H9 (cell line): ENCODE measurements at regions not wholly inside any gene's neighbourhood (a gene's known extent, or its start where the extent isn't known, plus 50 kb on each side); places are given as distances from the start of the nearest gene placed in this dataset.

ENCODE experiments used
- DNase-seq: peaks from one replicate; pipeline ENCODE4 v3.0.0-alpha.2; 2017
- H2AFZ ChIP-seq: one replicate; pipeline ENCODE4 v1.6.1; 2013; ENCODE audit warnings: mild to moderate bottlenecking, low read length, control low read depth, moderate library complexity
- H2AK5ac ChIP-seq: 2 replicates; pipeline ENCODE4 v1.6.1; 2013; ENCODE audit warnings: low read length, control low read depth, mixed read lengths; ENCODE audit not compliant: insufficient read length
- H2BK120ac ChIP-seq: one replicate; pipeline ENCODE4 v1.6.1; 2013; ENCODE audit warnings: low read depth, mild to moderate bottlenecking, low read length, control low read depth, inconsistent platforms; ENCODE audit not compliant: poor library complexity, severe bottlenecking
- H2BK12ac ChIP-seq: 2 replicates; pipeline ENCODE4 v1.6.1; 2013; ENCODE audit warnings: low read length, control low read depth, mixed read lengths, low read depth; ENCODE audit not compliant: insufficient read length
- H2BK15ac ChIP-seq: 2 replicates; pipeline ENCODE4 v1.6.1; 2013; ENCODE audit warnings: low read depth, low read length, control low read depth
- H2BK20ac ChIP-seq: one replicate; pipeline ENCODE4 v1.6.1; 2013; ENCODE audit warnings: low read depth, mild to moderate bottlenecking, low read length, control low read depth, inconsistent platforms; ENCODE audit not compliant: poor library complexity, severe bottlenecking
- H2BK5ac ChIP-seq: 2 replicates; pipeline ENCODE4 v1.6.1; 2013; ENCODE audit warnings: low read length, control low read depth, mixed read lengths; ENCODE audit not compliant: insufficient read length
- H3K14ac ChIP-seq: 2 replicates; pipeline ENCODE4 v1.6.1; 2013; ENCODE audit warnings: low read length, control low read depth; ENCODE audit not compliant: insufficient read depth
- H3K18ac ChIP-seq: 2 replicates; pipeline ENCODE4 v1.6.1; 2013; ENCODE audit warnings: low read depth, mild to moderate bottlenecking, mixed read lengths, low read length, control low read depth; ENCODE audit not compliant: insufficient read length
- H3K23ac ChIP-seq: 2 replicates; pipeline ENCODE4 v1.6.1; 2013; ENCODE audit warnings: low read length, control low read depth, mixed read lengths, low read depth; ENCODE audit not compliant: insufficient read length
- H3K23me2 ChIP-seq: 2 replicates; pipeline ENCODE4 v1.6.1; 2013; ENCODE audit warnings: low read depth, mild to moderate bottlenecking, mixed read lengths, low read length, control low read depth; ENCODE audit not compliant: insufficient read length, poor library complexity, severe bottlenecking
- H3K27ac ChIP-seq: 2 replicates; pipeline ENCODE4 v1.5.1; 2013; ENCODE audit warnings: low read length, control low read depth, mixed read lengths, low read depth; ENCODE audit not compliant: insufficient read length
- H3K27me3 ChIP-seq: 2 replicates; pipeline ENCODE4 v1.6.1; 2013; ENCODE audit warnings: low read length, control low read depth, inconsistent platforms; ENCODE audit not compliant: insufficient read depth
- H3K4ac ChIP-seq: 2 replicates; pipeline ENCODE4 v1.6.1; 2013; ENCODE audit warnings: low read depth, mild to moderate bottlenecking, control low read depth, inconsistent platforms, low read length, moderate library complexity
- H3K4me1 ChIP-seq: 2 replicates; pipeline ENCODE4 v1.6.1; 2013; ENCODE audit warnings: low read length, control low read depth, inconsistent platforms; ENCODE audit not compliant: insufficient read depth
- H3K4me2 ChIP-seq: 2 replicates; pipeline ENCODE4 v1.6.1; 2013; ENCODE audit warnings: low read length, control low read depth, mixed read lengths; ENCODE audit not compliant: insufficient read length, insufficient read depth
- H3K56ac ChIP-seq: 2 replicates; pipeline ENCODE4 v1.6.1; 2013; ENCODE audit warnings: low read depth, mild to moderate bottlenecking, mixed read lengths, low read length, control low read depth; ENCODE audit not compliant: insufficient read length
- H3K79me1 ChIP-seq: 2 replicates; pipeline ENCODE4 v1.6.1; 2013; ENCODE audit warnings: low read depth, mild to moderate bottlenecking, moderate library complexity, low read length, control low read depth, inconsistent platforms; ENCODE audit not compliant: insufficient read depth, poor library complexity, severe bottlenecking
- H3K79me2 ChIP-seq: 2 replicates; pipeline ENCODE4 v1.6.1; 2013; ENCODE audit warnings: low read length, control low read depth, inconsistent platforms; ENCODE audit not compliant: insufficient read depth
- H3K9ac ChIP-seq: 2 replicates; pipeline ENCODE4 v1.6.1; 2013; ENCODE audit warnings: low read length, control low read depth, mixed read lengths; ENCODE audit not compliant: insufficient read length; ENCODE audit errors: extremely low read depth
- H3K9me3 ChIP-seq: one replicate; pipeline ENCODE4 v1.6.1; 2013; ENCODE audit warnings: low read depth, low read length, inconsistent platforms; ENCODE audit not compliant: control insufficient read depth
- H3T11ph ChIP-seq: one replicate; pipeline ENCODE4 v1.6.1; 2013; ENCODE audit warnings: mild to moderate bottlenecking, low read length, control low read depth, inconsistent platforms
- H4K20me1 ChIP-seq: one replicate; pipeline ENCODE4 v1.6.1; 2013; ENCODE audit not compliant: control insufficient read depth, insufficient read length, insufficient read depth
- H4K5ac ChIP-seq: 2 replicates; pipeline ENCODE4 v1.6.1; 2013; ENCODE audit warnings: low read depth, mild to moderate bottlenecking, mixed read lengths, low read length, control low read depth; ENCODE audit not compliant: insufficient read length
- H4K8ac ChIP-seq: replicated peaks from 2 replicates; pipeline ENCODE4 v1.6.1; 2013; ENCODE audit warnings: low read length, control low read depth, mixed read lengths, low read depth; ENCODE audit not compliant: insufficient read length
- H4K91ac ChIP-seq: 2 replicates; pipeline ENCODE4 v1.6.1; 2013; ENCODE audit warnings: low read depth, mild to moderate bottlenecking, moderate library complexity, mixed read lengths, low read length, control low read depth; ENCODE audit not compliant: insufficient read length
- H3K27ac Mint-ChIP-seq, 3 experiments: 2 replicates in 2 of 3; 3 replicates in 1 of 3; pipeline ENCODE4 v1.8.0; 2020 to 2021; ENCODE audit warnings: mixed read lengths in 3 of 3, mild to moderate bottlenecking in 1 of 3, moderate library complexity in 1 of 3
- H3K27me3 Mint-ChIP-seq: 2 replicates; pipeline ENCODE4 v1.8.0; 2021; ENCODE audit warnings: low read depth, mild to moderate bottlenecking, moderate library complexity, mixed read lengths
- H3K36me3 Mint-ChIP-seq, 3 experiments: 2 replicates in 2 of 3; 3 replicates in 1 of 3; pipeline ENCODE4 v1.8.0; 2020 to 2021; ENCODE audit warnings: low read depth in 3 of 3, mixed read lengths in 3 of 3; ENCODE audit not compliant: insufficient read depth in 1 of 3
- H3K4me1 Mint-ChIP-seq, 2 experiments: 2 replicates each; pipeline ENCODE4 v1.8.0; 2020; ENCODE audit warnings: mixed read lengths in 2 of 2
- H3K4me3 Mint-ChIP-seq, 2 experiments: 2 replicates in 1 of 2; 3 replicates in 1 of 2; pipeline ENCODE4 v1.8.0; 2020 to 2021; ENCODE audit warnings: mild to moderate bottlenecking in 2 of 2, mixed read lengths in 2 of 2, moderate library complexity in 1 of 2
- H3K9me3 Mint-ChIP-seq, 2 experiments: 2 replicates in 1 of 2; 3 replicates in 1 of 2; pipeline ENCODE4 v1.8.0; 2020; ENCODE audit warnings: mild to moderate bottlenecking in 2 of 2, mixed read lengths in 2 of 2, moderate library complexity in 1 of 2
- WGBS: extraction: QIAGEN DNeasy Blood & Tissue Kit; methylation state at CpG from one replicate; pipeline ENCODE4 v1.1.7; 2013; ENCODE audit warnings: missing lambda C conversion rate, low lambda C conversion rate, mixed read lengths; ENCODE audit not compliant: insufficient read length; ENCODE audit errors: extremely low coverage; 5-methylcytosine and 5-hydroxymethylcytosine counted together
- TF ChIP-seq, protein P1 (sequence below): fragments of 200-600 bp; sonication (generic); conservative IDR thresholded peaks from 3 replicates; pipeline ENCODE4 v1.8.0; 2021; ENCODE audit warnings: antibody characterized with exemption, mild to moderate bottlenecking

DNA sequence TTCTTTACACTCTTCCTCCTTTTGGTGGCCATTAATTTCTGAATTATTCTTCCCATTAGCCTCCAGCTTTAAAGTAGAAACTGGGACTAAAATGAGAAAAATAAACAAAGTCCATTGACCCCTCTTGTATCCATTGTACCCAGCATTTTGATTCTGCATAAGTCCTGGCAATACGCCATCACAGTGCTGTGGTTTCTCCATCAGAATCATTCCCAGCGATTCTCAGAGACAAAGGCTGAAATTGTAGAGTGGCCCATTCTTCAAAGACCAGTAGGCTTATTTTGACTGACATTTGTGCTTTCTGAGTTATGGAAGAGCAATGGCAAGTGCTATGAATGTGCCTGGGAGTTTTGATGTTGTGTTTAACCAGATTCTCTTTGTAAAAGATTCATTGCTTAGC, 199.3 kb upstream of the GALNT5 start:
- Histone ChIP-seq H3K18ac (no peak overlapping the region), H3K9ac (no peak overlapping the region), H2AK5ac (no peak overlapping the region), H3K79me1 (no peaks in the 10 kb centered on the region), H3T11ph (no peak overlapping the region), H3K9me3 (no peaks in the 10 kb centered on the region), H4K91ac (no peak overlapping the region), H3K14ac (no peak overlapping the region), H3K27me3 (no peaks in the 10 kb centered on the region), H3K27ac (no peak overlapping the region), H4K20me1 (no peaks in the 10 kb centered on the region), H2BK12ac (no peak overlapping the region), H3K56ac (no peak overlapping the region), H3K79me2 (no peaks in the 10 kb centered on the region), H2BK15ac (no peak overlapping the region), H4K5ac (no peak overlapping the region), H4K8ac (no peak overlapping the region), H2BK20ac (no peak overlapping the region), H3K4ac (no peak overlapping the region), H2AFZ (no peak overlapping the region), H3K23me2 (no peaks in the 10 kb centered on the region), H2BK120ac (no peak overlapping the region), H3K23ac (no peak overlapping the region), H3K4me2 (no peak overlapping the region), H2BK5ac (no peak overlapping the region), H3K4me1 (no peaks in the 10 kb centered on the region; the same call in 1 of the 2 replicates)
- Mint-ChIP-seq H3K9me3 (no peaks in the 10 kb centered on the region), H3K27ac (no peak overlapping the region), H3K36me3 (no peaks in the 10 kb centered on the region), H3K4me1 (peaks cover 8 to 11% of the 10 kb centered on the region in 2 experiments), H3K4me3 (no peak overlapping the region), H3K27me3 (no peaks in the 10 kb centered on the region)
- TF ChIP-seq, protein P1, sequence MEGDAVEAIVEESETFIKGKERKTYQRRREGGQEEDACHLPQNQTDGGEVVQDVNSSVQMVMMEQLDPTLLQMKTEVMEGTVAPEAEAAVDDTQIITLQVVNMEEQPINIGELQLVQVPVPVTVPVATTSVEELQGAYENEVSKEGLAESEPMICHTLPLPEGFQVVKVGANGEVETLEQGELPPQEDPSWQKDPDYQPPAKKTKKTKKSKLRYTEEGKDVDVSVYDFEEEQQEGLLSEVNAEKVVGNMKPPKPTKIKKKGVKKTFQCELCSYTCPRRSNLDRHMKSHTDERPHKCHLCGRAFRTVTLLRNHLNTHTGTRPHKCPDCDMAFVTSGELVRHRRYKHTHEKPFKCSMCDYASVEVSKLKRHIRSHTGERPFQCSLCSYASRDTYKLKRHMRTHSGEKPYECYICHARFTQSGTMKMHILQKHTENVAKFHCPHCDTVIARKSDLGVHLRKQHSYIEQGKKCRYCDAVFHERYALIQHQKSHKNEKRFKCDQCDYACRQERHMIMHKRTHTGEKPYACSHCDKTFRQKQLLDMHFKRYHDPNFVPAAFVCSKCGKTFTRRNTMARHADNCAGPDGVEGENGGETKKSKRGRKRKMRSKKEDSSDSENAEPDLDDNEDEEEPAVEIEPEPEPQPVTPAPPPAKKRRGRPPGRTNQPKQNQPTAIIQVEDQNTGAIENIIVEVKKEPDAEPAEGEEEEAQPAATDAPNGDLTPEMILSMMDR, result no peak
- WGBS, result no CpG with 5 or more reads among the region's 2 CpGs
- no peak for DNase-seq
